CD14-positive monocyte (primary cell): ENCODE measurements at regions not wholly inside any gene's neighbourhood (a gene's known extent, or its start where the extent isn't known, plus 50 kb on each side); places are given as distances from the start of the nearest gene placed in this dataset.

Experiments used
- DNase-seq, 3 donors: peaks; one replicate each; pipeline ENCODE4 v3.0.0-alpha.2; 2011 to 2022
- H2AFZ ChIP-seq: 2 replicates; pipeline ENCODE4 v1.6.0; 2012; ENCODE audit warnings: mild to moderate bottlenecking, low read depth, low read length, inconsistent platforms; ENCODE audit not compliant: insufficient read depth, poor library complexity, severe bottlenecking
- H3K27ac ChIP-seq, 2 donors: 1 replicate in 1 of 2; 2 replicates in 1 of 2; pipeline ENCODE4 v1.5.1; 2012 to 2013; ENCODE audit warnings: low read length in 2 of 2, control low read depth in 1 of 2, inconsistent platforms in 1 of 2, low read depth in 1 of 2, mild to moderate bottlenecking in 1 of 2
- H3K27me3 ChIP-seq, 2 donors: one replicate each; pipeline versions ENCODE4 v1.6.0 to v1.6.1; 2011 to 2013; ENCODE audit warnings: low read length in 2 of 2; ENCODE audit not compliant: control insufficient read depth in 2 of 2, insufficient read depth in 2 of 2
- H3K36me3 ChIP-seq, 2 donors: replicated peaks in 1 of 2; 1 replicate in 1 of 2; 2 replicates in 1 of 2; pipeline versions ENCODE4 v1.5.1 to v1.6.1; 2012 to 2013; ENCODE audit warnings: low read length in 2 of 2, control low read depth in 1 of 2, inconsistent platforms in 1 of 2, mild to moderate bottlenecking in 1 of 2; ENCODE audit not compliant: insufficient read depth in 2 of 2, control insufficient read depth in 1 of 2
- H3K4me1 ChIP-seq, 2 donors: 1 replicate in 1 of 2; 2 replicates in 1 of 2; pipeline versions ENCODE4 v1.5.1 to v1.6.1; 2012 to 2013; ENCODE audit warnings: low read length in 2 of 2, control low read depth in 1 of 2, inconsistent platforms in 1 of 2, mild to moderate bottlenecking in 1 of 2, moderate library complexity in 1 of 2; ENCODE audit not compliant: insufficient read depth in 2 of 2, control insufficient read depth in 1 of 2
- H3K4me2 ChIP-seq: replicated peaks from 2 replicates; pipeline ENCODE3; 2012; ENCODE audit warnings: low read length, moderate library complexity, mild to moderate bottlenecking; ENCODE audit not compliant: poor library complexity, severe bottlenecking; ENCODE audit errors: extremely low read depth
- H3K4me3 ChIP-seq, 3 experiments: fragments of 200-600 bp in 1 of 3; sonication (generic) in 1 of 3; replicated peaks in 1 of 3; 1 replicate in 2 of 3; 2 replicates in 1 of 3; pipeline ENCODE4 v1.5.1; 2011 to 2013; ENCODE audit warnings: low read length in 3 of 3, mild to moderate bottlenecking in 3 of 3, control low read depth in 2 of 3, low read depth in 2 of 3, inconsistent platforms in 1 of 3, moderate library complexity in 1 of 3
- H3K79me2 ChIP-seq: 2 replicates; pipeline ENCODE4 v1.6.0; 2012; ENCODE audit warnings: mild to moderate bottlenecking, control low read depth, inconsistent platforms, low read length, moderate library complexity; ENCODE audit not compliant: insufficient read depth
- H3K9ac ChIP-seq: 2 replicates; pipeline ENCODE4 v1.6.0; 2017; ENCODE audit warnings: low read length, mild to moderate bottlenecking; ENCODE audit not compliant: insufficient read depth, poor library complexity, severe bottlenecking
- H3K9me3 ChIP-seq, 2 donors: replicated peaks in 1 of 2; 1 replicate in 1 of 2; 2 replicates in 1 of 2; pipeline versions ENCODE4 v1.5.1 to v1.6.1; 2012 to 2013; ENCODE audit warnings: low read length in 2 of 2, control low read depth in 1 of 2; ENCODE audit not compliant: control insufficient read depth in 1 of 2, insufficient read depth in 1 of 2
- H4K20me1 ChIP-seq: 2 replicates; pipeline ENCODE4 v1.6.0; 2012; ENCODE audit warnings: mild to moderate bottlenecking, low read length, control low read depth, moderate library complexity; ENCODE audit not compliant: insufficient read depth
- H3K27ac Mint-ChIP-seq, 7 donors: one replicate each; pipeline ENCODE4 v1.8.0; 2020; ENCODE audit warnings: mild to moderate bottlenecking in 7 of 7, mixed read lengths in 7 of 7, moderate library complexity in 6 of 7, inconsistent platforms in 2 of 7
- H3K27me3 Mint-ChIP-seq, 3 donors: one replicate each; pipeline ENCODE4 v1.8.0; 2021 to 2022; ENCODE audit warnings: low read depth in 3 of 3, mild to moderate bottlenecking in 3 of 3, mixed read lengths in 3 of 3, moderate library complexity in 3 of 3, inconsistent platforms in 1 of 3
- H3K36me3 Mint-ChIP-seq, 2 donors: one replicate each; pipeline ENCODE4 v1.8.0; 2020; ENCODE audit warnings: mixed read lengths in 2 of 2, inconsistent platforms in 1 of 2, mild to moderate bottlenecking in 1 of 2
- H3K4me1 Mint-ChIP-seq: one replicate; pipeline ENCODE4 v1.8.0; 2020; ENCODE audit warnings: mild to moderate bottlenecking, mixed read lengths
- H3K4me3 Mint-ChIP-seq, 2 donors: one replicate each; pipeline ENCODE4 v1.8.0; 2020; ENCODE audit warnings: mild to moderate bottlenecking in 2 of 2, mixed read lengths in 2 of 2, moderate library complexity in 1 of 2
- H3K9me3 Mint-ChIP-seq, 7 donors: one replicate each; pipeline ENCODE4 v1.8.0; 2020 to 2022; ENCODE audit warnings: mixed read lengths in 7 of 7, mild to moderate bottlenecking in 6 of 7, moderate library complexity in 6 of 7, inconsistent platforms in 2 of 7
- CTCF ChIP-seq: fragments of 200-600 bp; IDR thresholded peaks from one replicate; pipeline ENCODE4 v1.8.0; 2022; ENCODE audit warnings: antibody characterized with exemption, mild to moderate bottlenecking
- WGBS: methylation state at CpG from one replicate; pipeline ENCODE4 v1.1.5; 2013; ENCODE audit warnings: missing lambda C conversion rate; ENCODE audit not compliant: insufficient coverage; 5-methylcytosine and 5-hydroxymethylcytosine counted together
- intact Hi-C, 2 donors: fragments of 100-400 bp; cut with micrococcal nuclease; formaldehyde crosslinking; loops; one replicate each; pipeline versions ENCODE4 v1.15.0 to v1.15.1; 2023

GRCh38 chr13:33348366-33348765 lies 62.8 kb upstream of the STARD13 start:
- TF ChIP-seq CTCF, result no peak
- H3K9ac ChIP-seq, result no peak overlapping the region
- H4K20me1 ChIP-seq, result no peaks in the 10 kb centered on the region
- Mint-ChIP-seq H3K36me3 (peaks cover 0 to 2% of the 10 kb centered on the region in 2 donors), H3K4me1 (peaks cover 42% of the 10 kb centered on the region), H3K4me3 (no peak overlapping the region), H3K27ac (no peak overlapping the region), H3K9me3 (no peaks in the 10 kb centered on the region), H3K27me3 (peaks cover 0 to 3% (median 0%) of the 10 kb centered on the region in 3 donors)
- H3K27ac ChIP-seq, result no peak overlapping the region
- no peaks in the 10 kb centered on the region for H3K79me2 ChIP-seq
- H2AFZ ChIP-seq, result no peak overlapping the region
- intact Hi-C loops, result loop anchor here in 1 of 2 donors (5.0 kb wide), 1 partner anchor 384 kb away; no protein-coding TSS in a partner anchor
- H3K9me3 ChIP-seq, result no peaks in the 10 kb centered on the region
- peaks cover 32 to 41% of the 10 kb centered on the region in 2 donors for H3K4me1 ChIP-seq
- WGBS, result 100% methylated on average over 1 of the region's 2 CpGs
- H3K27me3 ChIP-seq, result no peaks in the 10 kb centered on the region
- H3K36me3 ChIP-seq, result no peaks in the 10 kb centered on the region
- H3K4me2 ChIP-seq, result no peak overlapping the region
- DNase-seq, result no peak
- no peak overlapping the region for H3K4me3 ChIP-seq

GRCh38 chr13:33349288-33349985 lies 63.9 kb upstream of the STARD13 start:
- TF ChIP-seq CTCF, result no peak
- peaks cover 0 to 2% of the 10 kb centered on the region in 2 donors for H3K36me3 Mint-ChIP-seq
- peaks cover 43 to 52% of the 10 kb centered on the region in 2 donors for H3K4me1 ChIP-seq
- H3K36me3 ChIP-seq, result no peaks in the 10 kb centered on the region
- H3K9me3 Mint-ChIP-seq, result no peaks in the 10 kb centered on the region
- H3K27me3 Mint-ChIP-seq, result peaks cover 0 to 3% (median 0%) of the 10 kb centered on the region in 3 donors
- H3K9ac ChIP-seq, result peak overlapping the region; percentile 77
- H3K4me3 ChIP-seq, result peak overlapping the region; percentile 30 to 81 (median 62)
- peak overlapping the region in 4 of 7 donors; percentile 29 to 65 (median 59) for H3K27ac Mint-ChIP-seq
- no peaks in the 10 kb centered on the region for H4K20me1 ChIP-seq
- peak overlapping the region; percentile 92 for H3K4me2 ChIP-seq
- DNase-seq, result no peak
- H2AFZ ChIP-seq, result peak overlapping the region; percentile 94
- WGBS, result 64% methylated on average over 14 of the region's 21 CpGs
- no peaks in the 10 kb centered on the region for H3K27me3 ChIP-seq
- H3K79me2 ChIP-seq, result no peaks in the 10 kb centered on the region
- H3K4me3 Mint-ChIP-seq, result peak overlapping the region; percentile 82
- no peak overlapping the region for H3K27ac ChIP-seq
- intact Hi-C loops, result loop anchor here in 1 of 2 donors (5.0 kb wide), 1 partner anchor 383 kb away; no protein-coding TSS in a partner anchor
- peaks cover 53% of the 10 kb centered on the region for H3K4me1 Mint-ChIP-seq
- no peaks in the 10 kb centered on the region for H3K9me3 ChIP-seq
